OCI-LY7 (cell line): ENCODE measurements at regions not wholly inside any gene's neighbourhood (a gene's known extent, or its start where the extent isn't known, plus 50 kb on each side); places are given as distances from the start of the nearest gene placed in this dataset.

ENCODE experiments used
- BruUV-seq: library from RNA; stranded (reverse); fragments of 400-500 nt; replicated peaks from 2 replicates; lab custom pipeline; 2021; lab: Mats Ljungman, UMichigan
- CTCF ChIA-PET: fragments of 300-600 bp; sonication (Branson Sonifier 250); formaldehyde crosslinking; loops from one replicate; lab custom pipeline; 2022; ENCODE audit warnings: antibody characterized with exemption; ENCODE audit not compliant: unreplicated experiment; lab: Charles Lee
- POLR2A ChIA-PET: fragments of 300-600 bp; sonication (Branson Sonifier 250); formaldehyde crosslinking; loops from one replicate; lab custom pipeline; 2022; ENCODE audit warnings: antibody characterized with exemption; lab: Charles Lee
- DNase-seq: peaks from one replicate; pipeline ENCODE4 v3.0.0-alpha.2; 2015; ENCODE audit warnings: low spot score
- H2AFZ ChIP-seq: fragments of 200-600 bp; sonication (generic), shearing (Covaris generic); 2 replicates; pipeline ENCODE4 v1.6.1; 2014; ENCODE audit warnings: mild to moderate bottlenecking, antibody characterized with exemption, low read length, moderate library complexity
- H3K27ac ChIP-seq: fragments of 200-600 bp; sonication (generic); 2 replicates; pipeline ENCODE4 v1.5.1; 2014; ENCODE audit warnings: mixed run types, low read depth, mild to moderate bottlenecking, moderate library complexity, low read length, inconsistent platforms; ENCODE audit not compliant: poor library complexity, severe bottlenecking
- H3K36me3 ChIP-seq: fragments of 200-600 bp; sonication (generic); 2 replicates; pipeline ENCODE4 v1.6.1; 2014; ENCODE audit warnings: mild to moderate bottlenecking, antibody characterized with exemption, low read length, moderate library complexity, mixed read lengths; ENCODE audit not compliant: insufficient read depth
- H3K4me1 ChIP-seq: fragments of 200-600 bp; sonication (generic); 2 replicates; pipeline ENCODE4 v1.5.1; 2014; ENCODE audit warnings: mild to moderate bottlenecking, low read length; ENCODE audit not compliant: insufficient read depth, poor library complexity, severe bottlenecking
- H3K4me2 ChIP-seq: fragments of 200-600 bp; sonication (generic); 2 replicates; pipeline ENCODE4 v1.6.1; 2014; ENCODE audit warnings: mild to moderate bottlenecking, low read length
- H3K4me3 ChIP-seq: fragments of 200-600 bp; sonication (generic); 2 replicates; pipeline ENCODE4 v1.5.1; 2014; ENCODE audit warnings: mild to moderate bottlenecking, low read depth, low read length; ENCODE audit not compliant: poor library complexity, severe bottlenecking
- H3K79me2 ChIP-seq: fragments of 200-600 bp; sonication (generic); 2 replicates; pipeline ENCODE4 v1.6.1; 2016; ENCODE audit warnings: low read depth, mild to moderate bottlenecking, low read length, moderate library complexity, mixed read lengths; ENCODE audit not compliant: insufficient read depth
- H3K9me2 ChIP-seq: fragments of 200-600 bp; sonication (generic); 2 replicates; pipeline ENCODE4 v1.6.1; 2016; ENCODE audit warnings: mild to moderate bottlenecking, low read length, mixed read lengths; ENCODE audit not compliant: insufficient read depth
- H3K9me3 ChIP-seq: fragments of 200-600 bp; sonication (generic); 2 replicates; pipeline ENCODE4 v1.6.1; 2014; ENCODE audit warnings: mild to moderate bottlenecking, mixed run types, low read length, mixed read lengths
- H4K20me1 ChIP-seq: fragments of 200-600 bp; sonication (generic); 2 replicates; pipeline ENCODE4 v1.6.1; 2014; ENCODE audit warnings: mild to moderate bottlenecking, antibody characterized with exemption, low read length, moderate library complexity, mixed read lengths; ENCODE audit not compliant: insufficient read depth
- EZH2phosphoT487 ChIP-seq: fragments of 200-600 bp; sonication (generic); IDR thresholded peaks from 2 replicates; pipeline ENCODE4 v1.6.1; 2018; ENCODE audit warnings: low read depth, borderline replicate concordance, mild to moderate bottlenecking, mixed run types, antibody characterized with exemption, low read length, moderate library complexity, mixed read lengths
- intact Hi-C: fragments of 100-400 bp; cut with micrococcal nuclease; formaldehyde crosslinking; loops from one replicate; pipeline ENCODE4 v1.10.0; 2022; ENCODE audit not compliant: unreplicated experiment
- TF ChIP-seq, protein P1 (sequence below): fragments of 200-600 bp; sonication (generic); conservative IDR thresholded peaks from 2 replicates; pipeline ENCODE4 v1.5.1; 2014; ENCODE audit warnings: mild to moderate bottlenecking, antibody characterized with exemption, low read length, moderate library complexity, mixed read lengths

DNA sequence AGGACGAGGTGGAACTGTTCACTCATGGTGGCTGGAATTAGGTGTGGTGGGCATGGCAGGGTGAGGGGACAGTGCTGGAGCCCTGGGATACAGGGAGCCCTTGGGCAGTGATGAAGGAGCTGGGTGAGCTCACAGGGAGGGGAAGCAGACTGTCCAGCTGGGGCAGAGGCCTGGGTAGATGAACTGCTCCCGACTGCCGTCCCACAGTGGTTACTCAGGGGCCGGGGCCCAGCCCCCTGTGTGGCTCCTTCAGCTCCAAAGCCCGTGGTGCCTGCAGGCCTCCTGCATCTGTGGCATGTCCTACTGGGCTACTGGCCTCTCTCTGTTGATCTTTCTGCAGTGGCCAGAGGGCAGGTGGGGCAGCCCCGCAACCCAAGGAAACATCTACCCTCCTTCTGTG, 661.1 kb downstream of the NPHP4 start:
- Histone ChIP-seq H3K79me2 (no peaks in the 10 kb centered on the region), H3K36me3 (no peaks in the 10 kb centered on the region), H3K4me3 (no peak overlapping the region), H3K27ac (no peak overlapping the region), H3K4me1 (peaks cover 15% of the 10 kb centered on the region), H3K9me3 (peaks cover 16% of the 10 kb centered on the region; the same call in 1 of the 2 replicates), H3K9me2 (no peaks in the 10 kb centered on the region), H3K4me2 (no peak overlapping the region), H4K20me1 (no peaks in the 10 kb centered on the region), H2AFZ (no peak overlapping the region)
- TF ChIP-seq, protein P1, sequence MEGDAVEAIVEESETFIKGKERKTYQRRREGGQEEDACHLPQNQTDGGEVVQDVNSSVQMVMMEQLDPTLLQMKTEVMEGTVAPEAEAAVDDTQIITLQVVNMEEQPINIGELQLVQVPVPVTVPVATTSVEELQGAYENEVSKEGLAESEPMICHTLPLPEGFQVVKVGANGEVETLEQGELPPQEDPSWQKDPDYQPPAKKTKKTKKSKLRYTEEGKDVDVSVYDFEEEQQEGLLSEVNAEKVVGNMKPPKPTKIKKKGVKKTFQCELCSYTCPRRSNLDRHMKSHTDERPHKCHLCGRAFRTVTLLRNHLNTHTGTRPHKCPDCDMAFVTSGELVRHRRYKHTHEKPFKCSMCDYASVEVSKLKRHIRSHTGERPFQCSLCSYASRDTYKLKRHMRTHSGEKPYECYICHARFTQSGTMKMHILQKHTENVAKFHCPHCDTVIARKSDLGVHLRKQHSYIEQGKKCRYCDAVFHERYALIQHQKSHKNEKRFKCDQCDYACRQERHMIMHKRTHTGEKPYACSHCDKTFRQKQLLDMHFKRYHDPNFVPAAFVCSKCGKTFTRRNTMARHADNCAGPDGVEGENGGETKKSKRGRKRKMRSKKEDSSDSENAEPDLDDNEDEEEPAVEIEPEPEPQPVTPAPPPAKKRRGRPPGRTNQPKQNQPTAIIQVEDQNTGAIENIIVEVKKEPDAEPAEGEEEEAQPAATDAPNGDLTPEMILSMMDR: no peak
- TF ChIP-seq EZH2phosphoT487: no peak
- intact Hi-C loops: no loop called here
- ChIA-PET POLR2A (no interaction called here), CTCF (no interaction called here)
- BruUV-seq: no TSS peak
- DNase-seq: no peak

DNA sequence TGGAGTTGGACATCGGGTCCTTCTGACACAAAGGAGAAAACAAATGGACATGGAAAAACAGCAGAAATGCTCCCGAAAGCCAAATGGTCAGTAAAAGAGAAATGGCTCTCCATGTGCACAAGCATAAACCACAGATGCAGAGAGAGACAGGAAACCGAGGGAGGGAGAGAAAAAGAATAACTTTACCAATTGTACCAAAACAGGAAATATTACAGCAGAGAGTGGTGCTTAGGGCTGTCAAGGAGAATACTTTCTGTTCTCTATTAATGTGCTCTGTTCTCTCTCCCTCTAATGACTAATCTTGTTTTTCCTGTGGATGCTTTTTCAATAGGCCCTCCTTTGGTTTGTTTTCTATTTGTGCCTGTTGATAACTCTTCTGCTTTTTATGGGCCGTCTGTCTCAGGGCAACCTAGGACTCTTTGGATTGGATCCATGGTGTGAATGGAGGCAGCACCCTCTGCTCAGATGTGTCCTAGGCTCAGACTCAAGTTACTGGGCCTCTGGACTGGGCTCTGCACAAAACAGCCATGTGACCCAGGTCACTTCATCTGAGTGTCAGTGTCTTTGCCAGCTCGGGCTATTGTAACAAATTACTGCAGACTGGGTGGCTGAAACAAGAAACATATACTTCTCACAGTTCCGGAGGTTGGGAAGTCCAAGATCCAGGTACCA, 663.0 kb downstream of the NPHP4 start:
- no peaks in the 10 kb centered on the region for H3K36me3 ChIP-seq
- H3K4me1 ChIP-seq: peaks cover 15% of the 10 kb centered on the region
- ChIA-PET POLR2A (interaction anchor here (0.6 kb wide), 1 partner anchor 19 kb away, joined by 3 read pairs; no protein-coding TSS in a partner anchor), CTCF (no interaction called here)
- peak overlapping the region; percentile 58 for H2AFZ ChIP-seq
- peak overlapping the region; percentile 46 for H3K27ac ChIP-seq
- no peaks in the 10 kb centered on the region for H3K9me2 ChIP-seq
- peak overlapping the region; percentile 31 for H3K4me2 ChIP-seq
- no peaks in the 10 kb centered on the region for H3K79me2 ChIP-seq
- DNase-seq: peak; percentile 57
- no TSS peak for BruUV-seq
- H3K4me3 ChIP-seq: no peak overlapping the region
- H3K9me3 ChIP-seq: peaks cover 16% of the 10 kb centered on the region; the same call in 1 of the 2 replicates
- intact Hi-C loops: no loop called here
- TF ChIP-seq, protein P1: no peak
- TF ChIP-seq EZH2phosphoT487: no peak
- no peaks in the 10 kb centered on the region for H4K20me1 ChIP-seq

DNA sequence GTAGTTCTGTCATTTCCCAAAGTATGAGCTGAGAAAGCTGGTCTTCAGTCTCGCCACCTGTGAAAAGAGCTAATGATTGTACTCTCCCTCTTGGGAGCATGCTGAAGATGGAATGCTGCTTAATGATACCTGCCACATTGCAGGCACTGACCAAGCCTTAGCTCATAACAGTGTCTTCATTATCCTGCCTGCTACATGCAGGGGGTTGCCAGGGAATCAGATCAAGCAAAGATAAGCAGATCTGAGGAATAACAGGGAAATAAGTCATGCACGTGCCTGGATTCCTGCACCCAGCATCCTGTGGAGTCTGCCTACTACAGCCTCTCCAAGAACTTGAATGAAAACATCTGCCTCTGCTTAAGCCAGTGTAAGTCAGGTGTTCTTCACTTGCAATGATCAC, 667.3 kb downstream of the NPHP4 start:
- Histone ChIP-seq H3K79me2 (no peaks in the 10 kb centered on the region), H3K4me1 (peaks cover 15% of the 10 kb centered on the region), H4K20me1 (no peaks in the 10 kb centered on the region), H2AFZ (no peak overlapping the region), H3K4me2 (no peak overlapping the region), H3K27ac (no peak overlapping the region), H3K9me2 (no peaks in the 10 kb centered on the region), H3K9me3 (peaks cover 16% of the 10 kb centered on the region; the same call in 1 of the 2 replicates), H3K4me3 (no peak overlapping the region), H3K36me3 (no peaks in the 10 kb centered on the region)
- TF ChIP-seq, protein P1: no peak
- no peak for TF ChIP-seq EZH2phosphoT487
- ChIA-PET CTCF (no interaction called here), POLR2A (interaction anchor here (1.2 kb wide), 1 partner anchor 12 kb away, joined by 5 read pairs; no protein-coding TSS in a partner anchor)
- intact Hi-C loops: no loop called here
- no peak for DNase-seq
- BruUV-seq: no TSS peak
